OCI-LY1 (cell line): ENCODE measurements at regions not wholly inside any gene's neighbourhood (a gene's known extent, or its start where the extent isn't known, plus 50 kb on each side); places are given as distances from the start of the nearest gene placed in this dataset.

ENCODE experiments used
- H2AFZ ChIP-seq: fragments of 200-600 bp; sonication (generic), shearing (Covaris generic); 2 replicates; pipeline ENCODE4 v1.6.0; 2014; ENCODE audit warnings: antibody characterized with exemption, mild to moderate bottlenecking, low read length
- H3F3A ChIP-seq: fragments of 200-600 bp; sonication (generic), shearing (Covaris generic); 2 replicates; pipeline ENCODE4 v1.6.0; 2014; ENCODE audit warnings: mild to moderate bottlenecking, antibody characterized with exemption, low read length, moderate library complexity; ENCODE audit not compliant: insufficient read depth
- H3K27ac ChIP-seq: fragments of 200-600 bp; sonication (generic); 2 replicates; pipeline ENCODE4 v1.5.1; 2014; ENCODE audit warnings: low read length, mixed run types, mild to moderate bottlenecking, low read depth; ENCODE audit not compliant: poor library complexity, severe bottlenecking
- H3K27me3 ChIP-seq: fragments of 200-600 bp; sonication (generic); 2 replicates; pipeline ENCODE4 v1.6.0; 2014; ENCODE audit warnings: antibody characterized with exemption, mild to moderate bottlenecking, low read length, moderate library complexity; ENCODE audit not compliant: insufficient read depth
- H3K36me3 ChIP-seq: fragments of 200-600 bp; sonication (generic); 2 replicates; pipeline ENCODE4 v1.6.1; 2014; ENCODE audit warnings: mild to moderate bottlenecking, antibody characterized with exemption, low read length, moderate library complexity, mixed read lengths; ENCODE audit not compliant: insufficient read depth
- H3K4me1 ChIP-seq: fragments of 200-600 bp; sonication (generic); 2 replicates; pipeline ENCODE4 v1.5.1; 2014; ENCODE audit warnings: mild to moderate bottlenecking, low read length, moderate library complexity; ENCODE audit not compliant: insufficient read depth, severe bottlenecking
- H3K4me2 ChIP-seq: fragments of 200-600 bp; sonication (generic), shearing (Covaris generic); 2 replicates; pipeline ENCODE4 v1.6.1; 2014; ENCODE audit warnings: low read length
- H3K4me3 ChIP-seq: fragments of 200-600 bp; sonication (generic); 2 replicates; pipeline ENCODE4 v1.5.1; 2014; ENCODE audit warnings: low read length, low read depth, mild to moderate bottlenecking, mixed read lengths; ENCODE audit not compliant: poor library complexity, severe bottlenecking
- H3K79me2 ChIP-seq: fragments of 200-600 bp; shearing (Covaris generic); 2 replicates; pipeline ENCODE4 v1.6.1; 2016; ENCODE audit warnings: mixed run types, low read length, mixed read lengths; ENCODE audit not compliant: insufficient read depth
- H3K9ac ChIP-seq: fragments of 200-600 bp; sonication (generic), shearing (Covaris generic); 2 replicates; pipeline ENCODE4 v1.6.1; 2014; ENCODE audit warnings: mild to moderate bottlenecking, low read length, mixed read lengths
- H3K9me2 ChIP-seq: fragments of 200-600 bp; sonication (generic), shearing (Covaris generic); 2 replicates; pipeline ENCODE4 v1.6.1; 2014; ENCODE audit warnings: low read depth, mild to moderate bottlenecking, low read length, mixed read lengths
- H3K9me3 ChIP-seq: fragments of 200-600 bp; shearing (Covaris generic); 2 replicates; pipeline ENCODE4 v1.6.1; 2014; ENCODE audit warnings: low read length, mixed read lengths
- H4K20me1 ChIP-seq: fragments of 200-600 bp; sonication (generic), shearing (Covaris generic); 2 replicates; pipeline ENCODE4 v1.6.0; 2016; ENCODE audit warnings: mild to moderate bottlenecking, low read length; ENCODE audit not compliant: insufficient read depth
- CTCF ChIP-seq: fragments of 200-600 bp; sonication (generic), shearing (Covaris generic); IDR thresholded peaks from 2 replicates; pipeline ENCODE4 v1.5.1; 2017; ENCODE audit warnings: mild to moderate bottlenecking, antibody characterized with exemption, low read length, moderate library complexity, mixed read lengths
- EZH2 ChIP-seq: fragments of 200-600 bp; sonication (generic), shearing (Covaris generic); IDR thresholded peaks from 2 replicates; pipeline ENCODE4 v1.8.0; 2017; ENCODE audit warnings: borderline replicate concordance, mixed run types, mild to moderate bottlenecking, antibody characterized with exemption, low read length, moderate library complexity, mixed read lengths

- Histone ChIP-seq H3F3A (no peaks in the 10 kb centered on the region), H3K79me2 (no peaks in the 10 kb centered on the region), H3K4me2 (no peak overlapping the region), H3K9me2 (no peaks in the 10 kb centered on the region), H3K4me1 (no peaks in the 10 kb centered on the region), H3K27me3 (no peaks in the 10 kb centered on the region), H3K9me3 (no peaks in the 10 kb centered on the region), H4K20me1 (no peaks in the 10 kb centered on the region), H3K27ac (no peak overlapping the region), H2AFZ (no peak overlapping the region), H3K36me3 (no peaks in the 10 kb centered on the region), H3K4me3 (no peak overlapping the region), H3K9ac (no peak overlapping the region)
- TF ChIP-seq EZH2: no peak
- TF ChIP-seq CTCF: no peak
Observed at GRCh38 chr3:116812949-116813348, 103.4 kb downstream of the TUSC7 start.

- H3K9me3 ChIP-seq: no peaks in the 10 kb centered on the region
Observed at GRCh38 chr3:116815321-116815720, 105.7 kb downstream of the TUSC7 start.

GRCh38 chr3:116815831-116816588 is 106.4 kb downstream of the TUSC7 start:
- H3K27ac ChIP-seq: no peak overlapping the region
- no peaks in the 10 kb centered on the region for H4K20me1 ChIP-seq
- no peak overlapping the region for H3K4me2 ChIP-seq
- H3F3A ChIP-seq: no peaks in the 10 kb centered on the region
- no peak overlapping the region for H3K4me3 ChIP-seq
- H3K9me2 ChIP-seq: no peaks in the 10 kb centered on the region
- no peaks in the 10 kb centered on the region for H3K79me2 ChIP-seq
- no peak overlapping the region for H2AFZ ChIP-seq
- no peak overlapping the region for H3K9ac ChIP-seq
- H3K27me3 ChIP-seq: no peaks in the 10 kb centered on the region
- H3K9me3 ChIP-seq: no peaks in the 10 kb centered on the region
- no peaks in the 10 kb centered on the region for H3K4me1 ChIP-seq
- TF ChIP-seq EZH2: no peak
- no peak for TF ChIP-seq CTCF
- no peaks in the 10 kb centered on the region for H3K36me3 ChIP-seq

More at GRCh38 chr3:116815321-116815720, 105.7 kb downstream of the TUSC7 start:
- H3K27me3 ChIP-seq: no peaks in the 10 kb centered on the region
- no peaks in the 10 kb centered on the region for H3K4me1 ChIP-seq
- no peaks in the 10 kb centered on the region for H4K20me1 ChIP-seq
- H3K9me2 ChIP-seq: no peaks in the 10 kb centered on the region
- H3K4me3 ChIP-seq: no peak overlapping the region
- no peak overlapping the region for H3K4me2 ChIP-seq
- H3K36me3 ChIP-seq: no peaks in the 10 kb centered on the region
- no peaks in the 10 kb centered on the region for H3K79me2 ChIP-seq
- H2AFZ ChIP-seq: no peak overlapping the region
- H3F3A ChIP-seq: no peaks in the 10 kb centered on the region
- TF ChIP-seq EZH2 (no peak), CTCF (no peak)
- no peak overlapping the region for H3K27ac ChIP-seq
- no peak overlapping the region for H3K9ac ChIP-seq
